GM19023 (cell line): ENCODE measurements at regions not wholly inside any gene's neighbourhood (a gene's known extent, or its start where the extent isn't known, plus 50 kb on each side); places are given as distances from the start of the nearest gene placed in this dataset.

Experiments used
- ATAC-seq: cut with Tn5 transposase; IDR thresholded peaks from one replicate; pipeline ENCODE4 v1.9.1; 2021; ENCODE audit warnings: mild to moderate bottlenecking, moderate library complexity; ENCODE audit not compliant: unreplicated experiment

DNA sequence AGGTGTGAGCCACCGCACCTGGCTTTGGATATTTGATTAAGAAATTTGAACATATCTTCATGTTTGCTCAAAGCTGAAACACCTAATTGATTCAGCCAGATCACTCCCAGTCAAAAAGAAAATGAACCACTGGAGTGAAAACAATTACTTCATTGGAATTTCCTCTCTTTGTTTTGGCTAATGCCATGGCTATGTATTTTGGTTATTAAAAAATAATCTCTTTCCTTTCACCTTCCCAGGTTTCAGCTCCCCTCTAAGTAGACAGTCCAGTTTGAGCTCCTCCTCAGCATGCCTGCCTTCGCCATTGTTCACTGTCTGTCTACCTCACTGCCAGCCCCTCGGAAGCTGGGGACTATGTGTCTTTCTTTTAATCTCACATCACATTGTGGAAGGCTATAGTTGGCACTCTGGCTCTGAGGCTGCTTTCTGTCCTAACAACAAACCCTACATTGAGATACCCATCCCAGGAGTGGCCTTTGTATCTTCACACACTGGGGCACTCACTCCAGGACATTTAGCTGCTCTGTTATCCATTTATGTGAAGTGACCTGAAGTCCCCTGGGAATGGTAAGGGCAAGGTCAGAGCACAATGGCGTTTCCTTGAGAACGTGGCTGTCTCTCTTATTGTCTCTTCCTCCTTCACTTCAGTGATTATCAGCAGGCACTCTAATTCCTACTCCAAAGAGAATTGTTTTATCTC is 764.0 kb upstream of the CITED2 start:
- no peak for ATAC-seq

- no peak for ATAC-seq
These were observed 759.8 kb upstream of the CITED2 start for GRCh38 chr6:140134224-140134623.

DNA sequence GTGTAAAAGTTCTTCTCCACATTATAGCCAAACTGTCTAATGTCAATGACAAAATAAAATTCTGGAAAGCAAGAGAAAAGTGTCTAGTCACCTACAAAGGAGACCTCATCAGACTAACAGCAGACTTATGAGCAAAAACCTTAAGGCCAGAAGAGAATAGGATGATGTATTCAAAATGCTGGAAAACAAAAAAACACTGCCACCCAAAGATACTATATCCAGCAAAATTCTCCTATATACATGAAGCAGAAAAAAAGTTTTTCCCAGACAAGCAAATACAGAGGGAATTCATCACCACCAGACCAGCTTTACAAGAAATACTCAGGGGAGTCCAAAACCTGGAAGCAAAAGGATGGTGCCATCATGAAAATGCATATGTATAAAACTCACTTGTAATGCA is 755.6 kb upstream of the CITED2 start:
- ATAC-seq: no peak

DNA sequence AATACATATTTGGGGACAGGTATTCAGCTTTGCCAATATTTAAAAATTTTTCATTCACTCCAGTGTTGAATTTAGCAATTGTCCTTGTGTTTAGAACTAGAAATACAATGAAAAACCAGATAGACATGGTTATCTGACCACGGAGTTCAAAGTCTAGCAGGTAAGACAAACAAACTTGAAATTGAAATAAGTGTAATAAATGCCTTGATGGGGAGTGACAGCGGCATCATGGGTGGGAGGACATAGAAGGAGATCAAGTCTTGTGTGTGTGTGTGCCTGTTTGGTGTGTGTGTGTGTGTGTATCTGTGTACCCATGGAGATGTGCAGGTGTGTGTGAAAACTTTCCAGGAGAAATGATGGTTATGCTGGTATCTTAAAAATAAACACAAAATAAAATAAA is 750.0 kb upstream of the CITED2 start:
- no peak for ATAC-seq

- ATAC-seq: no peak
These were observed 733.7 kb upstream of the CITED2 start for GRCh38 chr6:140108167-140108566.

- no peak for ATAC-seq
These were observed 732.8 kb upstream of the CITED2 start for GRCh38 chr6:140107216-140107615.

DNA sequence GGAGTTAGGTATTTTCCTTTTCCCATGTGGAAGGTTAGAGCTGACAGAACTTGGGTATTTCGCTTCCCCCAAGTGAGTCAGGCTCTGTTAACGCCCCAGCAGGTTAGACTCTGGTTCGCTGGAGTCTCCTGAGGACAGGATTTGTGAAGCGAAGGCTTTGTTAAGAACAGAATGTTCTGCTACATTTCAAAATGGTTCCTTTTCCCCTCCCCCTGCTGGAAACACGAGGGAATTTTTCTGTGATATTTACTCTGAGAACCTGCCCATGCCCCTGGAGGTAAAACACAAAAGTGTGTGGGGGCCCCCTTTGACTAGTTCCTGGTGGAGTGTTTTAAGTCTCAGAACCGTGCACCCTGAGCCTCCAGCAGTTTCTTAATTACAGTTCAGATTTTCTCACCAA is 731.4 kb upstream of the CITED2 start:
- no peak for ATAC-seq

DNA sequence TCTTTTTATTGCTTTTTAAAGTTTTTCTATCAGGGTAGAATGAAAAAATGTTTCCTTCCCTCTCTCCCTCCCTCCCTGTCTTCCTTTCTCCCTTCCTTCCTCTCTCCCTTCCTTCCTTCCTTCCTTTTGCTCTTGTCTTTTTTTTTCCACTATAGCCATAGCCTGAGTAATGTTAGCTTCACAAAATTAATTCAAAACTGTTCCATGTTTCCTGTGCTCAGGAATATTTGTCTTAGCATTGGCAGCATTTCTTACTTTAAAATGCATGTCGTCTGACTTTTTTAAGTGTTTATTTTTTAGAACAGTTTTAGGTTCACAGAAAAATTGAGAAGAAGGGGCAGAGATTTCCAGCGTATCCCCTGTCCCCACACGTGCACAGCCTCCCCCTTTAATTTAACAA is 730.8 kb upstream of the CITED2 start:
- no peak for ATAC-seq

DNA sequence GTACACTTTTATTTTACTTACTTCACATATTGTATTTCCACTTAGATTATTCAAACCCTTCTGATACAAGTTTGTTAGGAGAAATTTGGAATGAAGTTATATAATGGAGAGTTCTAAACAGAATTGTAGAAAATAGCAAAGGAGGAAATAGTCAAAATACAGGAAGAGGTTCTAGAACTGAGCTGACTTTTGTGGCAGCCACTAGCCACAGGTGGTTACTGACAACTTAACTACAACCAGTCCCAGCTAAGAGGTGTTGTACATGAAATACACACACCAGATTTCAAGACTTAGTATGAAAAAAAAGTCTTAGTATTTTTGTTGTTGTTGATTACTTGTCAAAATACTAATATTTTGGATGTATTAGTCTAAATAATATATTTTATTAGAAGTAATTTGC is 727.4 kb upstream of the CITED2 start:
- ATAC-seq: no peak

GRCh38 chr6:140101367-140101766 is 726.9 kb upstream of the CITED2 start:
- ATAC-seq: no peak

DNA sequence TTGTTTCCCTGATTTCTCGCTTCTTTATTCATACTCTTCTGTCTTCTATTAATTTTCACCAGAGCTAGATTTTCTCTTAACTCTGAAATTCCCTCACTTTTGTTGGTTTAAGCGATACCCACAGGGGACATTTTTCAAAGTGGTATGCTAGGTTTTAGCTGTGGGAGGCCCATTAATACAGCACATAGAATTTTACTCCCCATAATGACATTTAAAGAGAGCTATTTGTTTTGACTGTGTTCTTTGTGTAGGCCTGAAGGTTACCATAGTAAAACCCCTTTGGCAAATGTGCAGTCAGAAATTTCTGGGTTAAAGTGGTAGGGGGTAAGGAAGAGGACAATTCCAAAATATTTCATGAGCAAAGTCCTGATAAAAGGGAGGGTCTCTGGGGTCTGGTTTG is 721.1 kb upstream of the CITED2 start:
- ATAC-seq: no peak

- ATAC-seq: no peak
These were observed 717.4 kb upstream of the CITED2 start for GRCh38 chr6:140091895-140092294.

DNA sequence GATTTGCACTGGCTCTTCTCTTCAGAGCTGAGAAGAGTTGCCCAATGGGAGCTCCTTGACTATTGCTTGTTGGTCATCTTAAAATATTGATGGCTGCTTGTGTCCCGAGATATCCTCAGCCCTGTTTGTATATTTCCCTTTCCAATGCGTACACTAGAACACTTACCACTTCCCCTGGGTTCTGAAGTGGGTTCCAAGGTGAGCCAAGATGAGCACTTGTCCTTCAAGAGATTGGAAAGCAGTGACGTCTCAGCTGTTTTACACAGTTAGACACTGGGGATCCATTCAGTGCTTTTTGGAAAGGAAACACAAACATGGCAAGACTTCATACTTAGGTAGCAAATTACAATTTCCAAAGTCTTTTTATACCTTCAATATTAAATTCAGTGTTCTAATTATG is 716.4 kb upstream of the CITED2 start:
- no peak for ATAC-seq

GRCh38 chr6:140083375-140083774 is 708.9 kb upstream of the CITED2 start:
- ATAC-seq: no peak

DNA sequence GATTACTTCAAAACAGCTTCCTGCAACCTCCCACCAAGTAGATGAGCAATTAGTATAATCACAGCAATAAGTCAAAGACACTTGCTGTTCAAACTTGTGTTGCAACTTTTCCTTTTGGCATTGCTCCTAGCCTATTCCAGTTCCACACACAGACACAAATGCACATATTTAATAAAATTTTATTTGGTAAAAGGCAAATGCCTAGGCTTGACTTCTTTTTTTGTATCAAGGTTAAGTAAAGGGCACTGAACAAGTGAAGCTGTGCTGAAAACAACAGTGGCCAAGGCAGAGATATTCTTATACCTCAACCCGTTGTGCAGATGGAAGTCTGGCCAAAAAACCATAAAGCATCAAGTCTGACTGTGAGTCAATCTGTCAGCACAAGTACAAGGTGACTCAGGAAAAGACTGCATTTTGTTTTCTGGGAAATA is 708.4 kb upstream of the CITED2 start:
- ATAC-seq: no peak

DNA sequence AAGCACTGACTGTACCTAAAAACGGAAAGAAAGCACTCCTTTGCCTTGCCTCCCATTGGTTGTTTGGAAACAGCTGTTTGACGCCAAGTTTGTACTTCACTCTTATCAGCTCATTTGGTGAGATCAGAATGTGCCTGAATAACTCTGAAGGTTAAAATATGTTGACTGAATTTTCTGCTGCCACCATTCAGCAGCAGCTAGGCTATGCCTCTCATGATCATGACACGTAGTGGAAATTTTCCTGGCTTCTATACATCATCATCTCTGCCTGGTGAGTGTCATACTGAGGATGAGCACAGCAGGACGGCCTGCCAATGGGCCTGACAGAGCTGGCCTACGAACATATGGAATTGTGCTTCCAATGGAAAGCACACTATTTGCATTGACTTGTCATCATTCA is 704.9 kb upstream of the CITED2 start:
- ATAC-seq: no peak

- no peak for ATAC-seq
These were observed 704.2 kb upstream of the CITED2 start for GRCh38 chr6:140078561-140079125.

DNA sequence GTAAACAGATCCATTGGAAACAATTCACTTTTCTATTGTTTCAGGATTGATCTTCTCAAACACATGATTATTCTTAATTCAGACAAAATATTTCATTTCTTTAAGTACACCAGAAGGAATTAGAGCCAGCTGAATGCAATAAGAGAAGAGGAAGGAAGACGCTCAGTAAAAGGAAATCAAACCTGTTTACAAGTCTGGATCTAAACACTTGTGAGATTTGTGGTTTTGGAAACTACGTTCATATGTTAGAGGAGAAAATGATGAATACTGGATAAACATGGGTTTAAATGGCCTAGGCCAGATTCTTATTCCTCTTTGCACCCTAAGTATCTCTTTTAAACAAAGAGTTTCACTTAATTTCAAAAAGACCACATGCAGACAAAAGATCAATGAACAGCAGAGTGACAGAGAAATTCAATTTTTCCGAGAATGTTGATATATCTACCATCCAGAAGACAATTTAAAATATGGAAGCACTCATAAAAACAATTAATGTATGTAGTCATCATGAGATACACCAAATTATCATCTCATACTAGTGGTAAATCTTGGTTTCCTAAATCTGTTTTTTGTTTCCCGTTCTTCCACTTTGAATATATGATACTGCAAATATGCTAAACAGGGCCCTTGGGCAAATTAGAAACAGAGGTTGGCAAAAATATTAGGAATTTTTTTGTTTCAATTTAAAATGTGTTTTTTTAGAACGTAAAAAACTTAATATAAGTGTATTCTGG is 703.5 kb upstream of the CITED2 start:
- no peak for ATAC-seq

GRCh38 chr6:140076105-140076504 is 701.7 kb upstream of the CITED2 start:
- no peak for ATAC-seq

GRCh38 chr6:140073456-140073855 is 699.0 kb upstream of the CITED2 start:
- ATAC-seq: no peak

- no peak for ATAC-seq
These were observed 697.2 kb upstream of the CITED2 start for GRCh38 chr6:140071601-140072062.

DNA sequence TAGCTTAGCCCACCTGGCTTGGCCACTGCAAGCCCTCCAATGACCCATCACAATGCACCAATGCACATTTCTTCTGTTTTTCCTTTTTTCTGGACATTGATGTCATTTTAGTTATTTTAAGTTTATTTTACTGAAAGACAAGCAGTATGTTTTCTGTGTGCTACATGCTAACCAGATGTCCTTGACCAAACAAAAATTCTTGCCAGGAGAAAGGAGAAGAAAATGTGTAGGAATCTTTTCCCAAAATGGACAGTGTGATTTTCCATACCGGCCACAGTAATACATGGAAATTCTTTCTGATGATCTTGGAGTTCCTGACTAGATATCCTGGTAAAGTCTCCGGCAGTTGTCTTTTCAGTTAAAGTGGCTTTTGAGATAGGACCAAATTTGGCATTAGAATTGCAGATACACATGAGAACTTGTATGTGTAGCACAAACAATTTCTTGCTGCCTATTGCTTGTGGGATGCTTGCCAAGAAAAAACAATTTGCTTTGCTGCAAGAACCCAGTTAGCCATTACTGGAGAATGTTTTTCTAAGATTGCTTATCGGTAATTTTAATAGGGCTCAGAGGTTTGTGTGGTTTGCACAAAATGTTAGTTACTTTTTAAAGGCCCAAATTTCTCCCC is 696.5 kb upstream of the CITED2 start:
- no peak for ATAC-seq
